Lung (tissue), 11 donors: ENCODE measurements at regions not wholly inside any gene's neighbourhood (a gene's known extent, or its start where the extent isn't known, plus 50 kb on each side); places are given as distances from the start of the nearest gene placed in this dataset.

Experiments used
- ATAC-seq: fragments of 200-7000 bp; cut with Tn5 transposase; one replicate; pipeline ENCODE4 v1.9.1; 2020; ENCODE audit warnings: moderate number of reproducible peaks; ENCODE audit not compliant: insufficient read depth, low FRiP score
- DNase-seq, 3 donors: peaks; one replicate each; pipeline ENCODE4 v3.0.0-alpha.2; 2013 to 2017
- H3K27ac ChIP-seq, 2 donors: one replicate each; pipeline ENCODE4 v1.5.1; 2013; ENCODE audit warnings: mild to moderate bottlenecking in 2 of 2, moderate library complexity in 2 of 2, control low read depth in 1 of 2, inconsistent platforms in 1 of 2, low read depth in 1 of 2, low read length in 1 of 2
- H3K27me3 ChIP-seq, 3 donors: one replicate each; pipeline ENCODE4 v1.5.1; 2013; ENCODE audit warnings: low read length in 2 of 3; ENCODE audit not compliant: control insufficient read depth in 3 of 3, insufficient read depth in 3 of 3
- H3K36me3 ChIP-seq, 4 donors: one replicate each; pipeline ENCODE4 v1.5.1; 2013; ENCODE audit warnings: low read length in 4 of 4, mild to moderate bottlenecking in 1 of 4, moderate library complexity in 1 of 4; ENCODE audit not compliant: control insufficient read depth in 4 of 4, insufficient read depth in 4 of 4
- H3K4me1 ChIP-seq, 5 donors: one replicate each; pipeline ENCODE4 v1.5.1; 2013; ENCODE audit warnings: low read length in 5 of 5, mild to moderate bottlenecking in 2 of 5, moderate library complexity in 1 of 5; ENCODE audit not compliant: control insufficient read depth in 5 of 5, insufficient read depth in 5 of 5
- H3K4me3 ChIP-seq: one replicate; pipeline ENCODE4 v1.5.1; 2013; ENCODE audit warnings: mild to moderate bottlenecking, control low read depth, moderate library complexity
- H3K9ac ChIP-seq, 2 donors: one replicate each; pipeline ENCODE4 v1.5.1; 2013; ENCODE audit warnings: low read length in 2 of 2, control low read depth in 1 of 2; ENCODE audit not compliant: insufficient read depth in 1 of 2
- H3K9me3 ChIP-seq, 4 donors: one replicate each; pipeline ENCODE4 v1.5.1; 2013; ENCODE audit warnings: low read length in 3 of 4, mild to moderate bottlenecking in 1 of 4, moderate library complexity in 1 of 4; ENCODE audit not compliant: control insufficient read depth in 4 of 4, insufficient read depth in 3 of 4
- WGBS, 2 donors: extraction: QIAGEN DNeasy Blood & Tissue Kit; methylation state at CpG; one replicate each; pipeline ENCODE4 v1.1.7; 2013; 5-methylcytosine and 5-hydroxymethylcytosine counted together
- TF ChIP-seq, protein P1 (sequence below): IDR thresholded peaks from 2 replicates; pipeline ENCODE4 v1.5.1; 2012; ENCODE audit warnings: mild to moderate bottlenecking; ENCODE audit errors: control extremely low read depth, extremely low read depth
- donor health status: control.
- donor health status: control.
- donor health status: Bipolar disorder and iron deficiency.
- donor health status: healthy.
- donor health status: DM: yes; HTN: yes; CAD: no.

DNA sequence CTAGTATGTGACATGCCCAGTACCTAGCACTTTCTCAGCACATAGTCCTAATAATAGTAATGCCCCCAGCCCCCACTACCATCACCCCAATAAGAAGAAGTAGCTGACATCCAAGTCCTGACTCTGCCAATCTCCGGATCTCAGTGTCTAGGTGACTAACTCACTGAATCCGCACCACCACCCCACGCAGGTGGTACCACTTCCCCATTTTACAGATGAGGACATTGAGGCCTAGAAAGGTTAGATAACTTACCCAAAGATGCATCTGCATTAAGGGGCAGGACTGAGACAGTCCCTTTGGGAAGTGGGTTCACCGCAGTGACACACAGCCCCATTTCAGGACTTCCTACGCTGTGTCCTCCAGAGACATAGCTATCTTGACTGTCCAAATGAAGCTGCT, 241.2 kb downstream of the TFAP2C start:
- Histone ChIP-seq H3K4me3 (no peak overlapping the region), H3K4me1 (no peaks in the 10 kb centered on the region), H3K9me3 (peaks cover 0 to 11% (median 2%) of the 10 kb centered on the region in 4 donors), H3K27me3 (peaks cover 0 to 9% (median 3%) of the 10 kb centered on the region in 3 donors), H3K27ac (no peak overlapping the region), H3K36me3 (no peaks in the 10 kb centered on the region), H3K9ac (no peak overlapping the region)
- TF ChIP-seq, protein P1, sequence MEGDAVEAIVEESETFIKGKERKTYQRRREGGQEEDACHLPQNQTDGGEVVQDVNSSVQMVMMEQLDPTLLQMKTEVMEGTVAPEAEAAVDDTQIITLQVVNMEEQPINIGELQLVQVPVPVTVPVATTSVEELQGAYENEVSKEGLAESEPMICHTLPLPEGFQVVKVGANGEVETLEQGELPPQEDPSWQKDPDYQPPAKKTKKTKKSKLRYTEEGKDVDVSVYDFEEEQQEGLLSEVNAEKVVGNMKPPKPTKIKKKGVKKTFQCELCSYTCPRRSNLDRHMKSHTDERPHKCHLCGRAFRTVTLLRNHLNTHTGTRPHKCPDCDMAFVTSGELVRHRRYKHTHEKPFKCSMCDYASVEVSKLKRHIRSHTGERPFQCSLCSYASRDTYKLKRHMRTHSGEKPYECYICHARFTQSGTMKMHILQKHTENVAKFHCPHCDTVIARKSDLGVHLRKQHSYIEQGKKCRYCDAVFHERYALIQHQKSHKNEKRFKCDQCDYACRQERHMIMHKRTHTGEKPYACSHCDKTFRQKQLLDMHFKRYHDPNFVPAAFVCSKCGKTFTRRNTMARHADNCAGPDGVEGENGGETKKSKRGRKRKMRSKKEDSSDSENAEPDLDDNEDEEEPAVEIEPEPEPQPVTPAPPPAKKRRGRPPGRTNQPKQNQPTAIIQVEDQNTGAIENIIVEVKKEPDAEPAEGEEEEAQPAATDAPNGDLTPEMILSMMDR = no peak
- WGBS, 2 donors = 90 to 92% methylated on average over 5 of the region's 5 CpGs
- DNase-seq = no peak
- ATAC-seq = no peak

DNA sequence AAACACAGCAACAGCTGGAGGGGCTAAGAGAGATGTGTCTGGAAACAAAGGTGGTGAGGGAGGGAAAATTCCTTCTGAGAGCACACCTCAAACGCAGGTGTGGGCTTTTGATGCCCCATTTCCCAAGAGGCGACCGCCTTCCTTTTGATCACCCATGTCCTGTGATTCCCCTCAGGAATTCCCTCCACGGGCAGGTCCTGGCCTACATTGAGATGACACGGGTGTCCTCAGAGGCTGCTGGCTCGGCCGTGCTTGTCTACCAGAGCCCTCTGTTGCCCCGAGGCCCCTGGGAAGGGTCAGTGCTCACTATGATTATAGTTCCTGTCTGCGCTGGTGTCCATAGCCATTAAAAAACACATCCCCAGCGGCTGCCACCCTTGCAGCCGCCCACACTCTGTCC, 242.6 kb downstream of the TFAP2C start:
- TF ChIP-seq, protein P1 = no peak
- H3K27ac ChIP-seq = no peak overlapping the region
- H3K36me3 ChIP-seq = no peaks in the 10 kb centered on the region
- H3K9me3 ChIP-seq = peaks cover 0 to 9% (median 2%) of the 10 kb centered on the region in 4 donors
- peaks cover 0 to 9% (median 3%) of the 10 kb centered on the region in 3 donors for H3K27me3 ChIP-seq
- 72 to 81% methylated on average over 11 of the region's 11 CpGs for WGBS, 2 donors
- H3K4me3 ChIP-seq = no peak overlapping the region
- no peaks in the 10 kb centered on the region for H3K4me1 ChIP-seq
- DNase-seq = no peak
- no peak overlapping the region for H3K9ac ChIP-seq
- ATAC-seq = no peak

DNA sequence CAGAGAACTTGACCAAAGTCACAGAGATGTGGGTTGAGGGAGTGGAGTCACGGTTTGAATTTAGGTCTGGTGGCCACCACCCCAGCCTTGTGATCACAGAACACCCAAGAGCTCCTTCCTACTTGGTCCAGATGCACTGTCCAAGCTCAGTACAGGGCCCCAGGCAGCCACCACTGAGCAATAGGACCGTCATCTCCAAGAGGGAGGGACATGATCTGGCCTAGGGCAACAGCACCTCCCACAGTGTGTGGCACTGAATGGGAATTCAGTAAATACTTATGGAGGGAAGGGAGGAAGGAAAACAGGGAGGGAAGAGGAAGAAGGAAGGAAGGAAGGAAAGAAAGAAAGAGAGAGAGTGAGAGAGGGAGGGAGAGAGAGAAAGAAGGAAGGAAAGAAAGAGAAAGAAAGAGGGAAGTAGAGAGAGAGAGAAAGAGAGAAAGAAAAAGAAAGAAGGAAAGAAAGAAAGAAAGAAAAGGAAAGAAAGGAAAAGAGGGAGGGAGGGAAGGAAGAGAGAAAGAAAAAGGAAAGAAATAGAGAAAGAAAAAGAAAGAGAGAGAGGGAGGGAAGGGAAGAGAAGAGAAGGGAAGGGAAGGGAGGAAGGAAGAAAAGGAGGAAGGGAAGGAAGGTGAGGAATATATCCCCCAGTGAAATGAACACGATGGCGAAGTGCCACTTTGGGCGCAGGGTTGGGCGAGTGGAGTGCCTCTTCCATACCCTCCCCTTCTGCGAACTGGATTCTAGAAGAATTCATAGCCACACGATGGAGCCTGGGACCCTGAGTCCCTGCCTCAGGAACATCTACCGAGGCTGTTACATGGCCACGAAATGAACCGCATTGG, 243.7 kb downstream of the TFAP2C start:
- no peaks in the 10 kb centered on the region for H3K36me3 ChIP-seq
- ATAC-seq (no peak), DNase-seq (no peak)
- no peak overlapping the region for H3K9ac ChIP-seq
- TF ChIP-seq, protein P1 = no peak
- H3K27me3 ChIP-seq = peaks cover 0 to 7% (median 3%) of the 10 kb centered on the region in 3 donors
- no peak overlapping the region for H3K4me3 ChIP-seq
- H3K4me1 ChIP-seq = no peaks in the 10 kb centered on the region
- no peak overlapping the region for H3K27ac ChIP-seq
- WGBS, 2 donors = 81 to 90% methylated on average over 11 of the region's 11 CpGs
- H3K9me3 ChIP-seq = peaks cover 0 to 5% (median 2%) of the 10 kb centered on the region in 4 donors
